ENCODE measurements at regions not wholly inside any gene's neighbourhood (a gene's known extent, or its start where the extent isn't known, plus 50 kb on each side); places are given as distances from the start of the nearest gene placed in this dataset.
A peak's percentile ranks its signal among the peaks of the same experiment; 100 is the strongest.

DNA sequence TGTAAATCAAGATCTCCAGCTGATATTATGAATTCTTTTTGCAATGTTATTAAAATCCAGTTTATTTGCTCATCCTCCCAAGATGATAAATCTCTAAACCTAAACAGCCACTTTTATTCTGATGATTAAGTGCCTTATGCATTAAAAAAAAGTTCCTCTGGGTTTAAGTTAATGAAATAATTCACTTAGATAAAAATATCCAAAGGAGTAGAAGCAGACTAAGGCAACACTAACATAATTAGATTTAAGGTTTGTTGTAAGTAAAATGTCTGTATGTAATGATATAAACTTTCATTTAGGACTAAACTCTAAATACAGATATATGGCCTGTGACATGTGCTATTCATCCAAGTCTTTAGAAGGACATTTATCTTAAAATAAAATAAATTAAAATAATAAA lies 457.2 kb downstream of the TENT5A start:
- no peak for DNase-seq (ENCODE audit: low read depth)
- POLR2A ChIA-PET: no interaction called here
- CTCF ChIA-PET: no interaction called here
- no peaks in the 10 kb centered on the region for H3K27me3 ChIP-seq (ENCODE audit: control insufficient read depth, insufficient read depth, low read length)
- H3K4me3 ChIP-seq (ENCODE audit: low read depth, low read length): no peak overlapping the region
- H3K36me3 ChIP-seq (ENCODE audit: control insufficient read depth, insufficient read depth, low read length): no peaks in the 10 kb centered on the region
- TF ChIP-seq, protein P1, sequence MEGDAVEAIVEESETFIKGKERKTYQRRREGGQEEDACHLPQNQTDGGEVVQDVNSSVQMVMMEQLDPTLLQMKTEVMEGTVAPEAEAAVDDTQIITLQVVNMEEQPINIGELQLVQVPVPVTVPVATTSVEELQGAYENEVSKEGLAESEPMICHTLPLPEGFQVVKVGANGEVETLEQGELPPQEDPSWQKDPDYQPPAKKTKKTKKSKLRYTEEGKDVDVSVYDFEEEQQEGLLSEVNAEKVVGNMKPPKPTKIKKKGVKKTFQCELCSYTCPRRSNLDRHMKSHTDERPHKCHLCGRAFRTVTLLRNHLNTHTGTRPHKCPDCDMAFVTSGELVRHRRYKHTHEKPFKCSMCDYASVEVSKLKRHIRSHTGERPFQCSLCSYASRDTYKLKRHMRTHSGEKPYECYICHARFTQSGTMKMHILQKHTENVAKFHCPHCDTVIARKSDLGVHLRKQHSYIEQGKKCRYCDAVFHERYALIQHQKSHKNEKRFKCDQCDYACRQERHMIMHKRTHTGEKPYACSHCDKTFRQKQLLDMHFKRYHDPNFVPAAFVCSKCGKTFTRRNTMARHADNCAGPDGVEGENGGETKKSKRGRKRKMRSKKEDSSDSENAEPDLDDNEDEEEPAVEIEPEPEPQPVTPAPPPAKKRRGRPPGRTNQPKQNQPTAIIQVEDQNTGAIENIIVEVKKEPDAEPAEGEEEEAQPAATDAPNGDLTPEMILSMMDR (IDR thresholded peaks at IDR 0.05; ENCODE audit: insufficient read depth, low read depth, low read length): no peak

- TF ChIP-seq, protein P1 (IDR thresholded peaks at IDR 0.05; ENCODE audit: insufficient read depth, low read depth, low read length): no peak
- ChIA-PET POLR2A (no interaction called here), CTCF (interaction anchor here (1.2 kb wide), 1 partner anchor 12 kb away, joined by 3 read pairs; no protein-coding TSS in a partner anchor)
- H3K36me3 ChIP-seq (ENCODE audit: control insufficient read depth, insufficient read depth, low read length): no peaks in the 10 kb centered on the region
- no peak for DNase-seq (ENCODE audit: low read depth)
- no peak overlapping the region for H3K4me3 ChIP-seq (ENCODE audit: low read depth, low read length)
- no peaks in the 10 kb centered on the region for H3K27me3 ChIP-seq (ENCODE audit: control insufficient read depth, insufficient read depth, low read length)
Measured at GRCh38 chr6:81293896-81294295, 458.6 kb downstream of the TENT5A start.

DNA sequence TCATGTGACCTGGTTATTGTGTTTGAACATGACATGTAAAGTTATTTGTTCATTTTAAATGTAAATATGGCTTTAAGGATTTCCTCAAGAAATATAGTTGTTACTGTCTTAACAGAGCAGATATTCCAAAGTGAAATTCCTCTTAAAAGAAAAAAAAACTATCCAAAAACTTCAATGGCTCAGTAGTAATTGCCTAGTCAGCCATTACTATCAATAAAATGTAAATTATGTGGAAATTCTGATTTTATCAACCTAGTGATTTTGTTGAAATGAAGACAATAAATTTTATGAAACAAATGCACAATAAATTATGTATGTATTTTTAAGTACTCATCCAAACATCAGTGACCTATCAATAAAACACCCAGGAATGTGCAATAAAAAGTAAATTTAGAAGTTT lies 463.3 kb downstream of the TENT5A start:
- no peaks in the 10 kb centered on the region for H3K27me3 ChIP-seq (ENCODE audit: control insufficient read depth, insufficient read depth, low read length)
- ChIA-PET POLR2A (no interaction called here), CTCF (no interaction called here)
- DNase-seq (ENCODE audit: low read depth): no peak
- TF ChIP-seq, protein P1 (IDR thresholded peaks at IDR 0.05; ENCODE audit: insufficient read depth, low read depth, low read length): no peak
- H3K4me3 ChIP-seq (ENCODE audit: low read depth, low read length): no peak overlapping the region
- H3K36me3 ChIP-seq (ENCODE audit: control insufficient read depth, insufficient read depth, low read length): no peaks in the 10 kb centered on the region

GRCh38 chr6:81265106-81265505 lies 487.4 kb downstream of the TENT5A start:
- ChIA-PET POLR2A (no interaction called here), CTCF (interaction anchor here (1.2 kb wide), 1 partner anchor 12 kb away, joined by 4 read pairs; no protein-coding TSS in a partner anchor)
- Histone ChIP-seq H3K27me3 (ENCODE audit: control insufficient read depth, insufficient read depth, low read length) (no peaks in the 10 kb centered on the region), H3K36me3 (ENCODE audit: control insufficient read depth, insufficient read depth, low read length) (no peaks in the 10 kb centered on the region), H3K4me3 (ENCODE audit: low read depth, low read length) (0 out of 2 replicates have a peak overlapping the region, but pooled peaks have one; percentile 11)
- peak; percentile 5 for DNase-seq (ENCODE audit: low read depth)
- TF ChIP-seq, protein P1 (IDR thresholded peaks at IDR 0.05; ENCODE audit: insufficient read depth, low read depth, low read length): no peak

- TF ChIP-seq, protein P1 (IDR thresholded peaks at IDR 0.05; ENCODE audit: insufficient read depth, low read depth, low read length): no peak
- Histone ChIP-seq H3K36me3 (ENCODE audit: control insufficient read depth, insufficient read depth, low read length) (no peaks in the 10 kb centered on the region), H3K4me3 (ENCODE audit: low read depth, low read length) (no peak overlapping the region), H3K27me3 (ENCODE audit: control insufficient read depth, insufficient read depth, low read length) (no peaks in the 10 kb centered on the region)
- POLR2A ChIA-PET: no interaction called here
- no peak for DNase-seq (ENCODE audit: low read depth)
- CTCF ChIA-PET: interaction anchor here (0.9 to 1.2 kb wide), 2 partner anchors 14 to 643 kb away, joined by 3 to 4 read pairs; no protein-coding TSS in a partner anchor
Measured at GRCh38 chr6:81263531-81264168, 488.8 kb downstream of the TENT5A start.
